Activated T-helper 2 cell treated with anti-CD3 and anti-CD28 coated beads, Interferon-gamma antibody, Interleukin-2, Interleukin-4, amounts not matched to agents 10 μg/mL and 5 μg/mL and 100 μg/mL, durations not matched to agents 14 hours and 24 hours and 36 hours (primary cell): ENCODE measurements at regions not wholly inside any gene's neighbourhood (a gene's known extent, or its start where the extent isn't known, plus 50 kb on each side); places are given as distances from the start of the nearest gene placed in this dataset.

ENCODE experiments used
- DNase-seq: peaks from one replicate; pipeline ENCODE4 v3.0.0; 2021; ENCODE audit warnings: low spot score
- H3K27ac Mint-ChIP-seq: one replicate; pipeline ENCODE4 v1.8.0; 2021; ENCODE audit warnings: mixed read lengths
- H3K27me3 Mint-ChIP-seq: one replicate; pipeline ENCODE4 v1.8.0; 2021; ENCODE audit warnings: low read depth, mixed read lengths
- H3K36me3 Mint-ChIP-seq: one replicate; pipeline ENCODE4 v1.8.0; 2021; ENCODE audit warnings: low read depth, mixed read lengths
- H3K4me1 Mint-ChIP-seq: one replicate; pipeline ENCODE4 v1.8.0; 2021; ENCODE audit warnings: low read depth, mixed read lengths
- H3K4me3 Mint-ChIP-seq: one replicate; pipeline ENCODE4 v1.8.0; 2021; ENCODE audit warnings: low read depth, mild to moderate bottlenecking, moderate library complexity, mixed read lengths
- H3K9me3 Mint-ChIP-seq: one replicate; pipeline ENCODE4 v1.8.0; 2021; ENCODE audit warnings: mixed read lengths
- intact Hi-C: fragments of 100-400 bp; cut with micrococcal nuclease; formaldehyde crosslinking; loops from one replicate; pipeline ENCODE4 v1.15.1; 2023

GRCh38 chr1:30189818-30190500 lies 533.4 kb downstream of the MATN1 start:
- H3K36me3 Mint-ChIP-seq: no peaks in the 10 kb centered on the region
- intact Hi-C loops: no loop called here
- no peak overlapping the region for H3K27ac Mint-ChIP-seq
- DNase-seq: no peak
- no peaks in the 10 kb centered on the region for H3K9me3 Mint-ChIP-seq
- H3K4me1 Mint-ChIP-seq: peaks cover 15% of the 10 kb centered on the region
- no peaks in the 10 kb centered on the region for H3K27me3 Mint-ChIP-seq
- no peak overlapping the region for H3K4me3 Mint-ChIP-seq

GRCh38 chr1:30188999-30189398 lies 534.4 kb downstream of the MATN1 start:
- no peaks in the 10 kb centered on the region for H3K27me3 Mint-ChIP-seq
- H3K9me3 Mint-ChIP-seq: no peaks in the 10 kb centered on the region
- intact Hi-C loops: no loop called here
- no peak overlapping the region for H3K27ac Mint-ChIP-seq
- H3K4me1 Mint-ChIP-seq: peaks cover 15% of the 10 kb centered on the region
- DNase-seq: no peak
- no peaks in the 10 kb centered on the region for H3K36me3 Mint-ChIP-seq
- H3K4me3 Mint-ChIP-seq: no peak overlapping the region

- intact Hi-C loops: no loop called here
- no peaks in the 10 kb centered on the region for H3K27me3 Mint-ChIP-seq
- no peak for DNase-seq
- no peak overlapping the region for H3K4me3 Mint-ChIP-seq
- peaks cover 15% of the 10 kb centered on the region for H3K4me1 Mint-ChIP-seq
- H3K27ac Mint-ChIP-seq: no peak overlapping the region
- H3K9me3 Mint-ChIP-seq: no peaks in the 10 kb centered on the region
- H3K36me3 Mint-ChIP-seq: no peaks in the 10 kb centered on the region
Observed at GRCh38 chr1:30188329-30188728, 535.1 kb downstream of the MATN1 start.

GRCh38 chr1:30187413-30188023 lies 535.9 kb downstream of the MATN1 start:
- DNase-seq: no peak
- H3K27me3 Mint-ChIP-seq: no peaks in the 10 kb centered on the region
- peaks cover 12% of the 10 kb centered on the region for H3K4me1 Mint-ChIP-seq
- H3K4me3 Mint-ChIP-seq: no peak overlapping the region
- no peak overlapping the region for H3K27ac Mint-ChIP-seq
- intact Hi-C loops: no loop called here
- H3K36me3 Mint-ChIP-seq: no peaks in the 10 kb centered on the region
- no peaks in the 10 kb centered on the region for H3K9me3 Mint-ChIP-seq

- DNase-seq: no peak
- H3K4me1 Mint-ChIP-seq: peaks cover 12% of the 10 kb centered on the region
- H3K9me3 Mint-ChIP-seq: no peaks in the 10 kb centered on the region
- intact Hi-C loops: no loop called here
- H3K27me3 Mint-ChIP-seq: no peaks in the 10 kb centered on the region
- no peak overlapping the region for H3K4me3 Mint-ChIP-seq
- H3K27ac Mint-ChIP-seq: no peak overlapping the region
- H3K36me3 Mint-ChIP-seq: no peaks in the 10 kb centered on the region
Observed at GRCh38 chr1:30186586-30186985, 536.8 kb downstream of the MATN1 start.

GRCh38 chr1:30185809-30186208 lies 537.6 kb downstream of the MATN1 start:
- Mint-ChIP-seq H3K27ac (no peak overlapping the region), H3K4me1 (peaks cover 6% of the 10 kb centered on the region), H3K9me3 (no peaks in the 10 kb centered on the region), H3K4me3 (no peak overlapping the region), H3K27me3 (no peaks in the 10 kb centered on the region), H3K36me3 (no peaks in the 10 kb centered on the region)
- intact Hi-C loops: no loop called here
- no peak for DNase-seq

GRCh38 chr1:30185313-30185712 lies 538.1 kb downstream of the MATN1 start:
- Mint-ChIP-seq H3K36me3 (no peaks in the 10 kb centered on the region), H3K9me3 (no peaks in the 10 kb centered on the region), H3K27me3 (no peaks in the 10 kb centered on the region), H3K4me3 (no peak overlapping the region), H3K4me1 (peaks cover 2% of the 10 kb centered on the region), H3K27ac (no peak overlapping the region)
- intact Hi-C loops: no loop called here
- DNase-seq: no peak

GRCh38 chr1:30184393-30185141 lies 538.8 kb downstream of the MATN1 start:
- no peaks in the 10 kb centered on the region for H3K27me3 Mint-ChIP-seq
- no peak for DNase-seq
- no peaks in the 10 kb centered on the region for H3K4me1 Mint-ChIP-seq
- no peaks in the 10 kb centered on the region for H3K36me3 Mint-ChIP-seq
- intact Hi-C loops: no loop called here
- H3K9me3 Mint-ChIP-seq: no peaks in the 10 kb centered on the region
- H3K4me3 Mint-ChIP-seq: no peak overlapping the region
- no peak overlapping the region for H3K27ac Mint-ChIP-seq

- no peaks in the 10 kb centered on the region for H3K4me1 Mint-ChIP-seq
- intact Hi-C loops: no loop called here
- no peaks in the 10 kb centered on the region for H3K9me3 Mint-ChIP-seq
Observed at GRCh38 chr1:30183895-30184294, 539.5 kb downstream of the MATN1 start.

GRCh38 chr1:30183006-30183405 lies 540.4 kb downstream of the MATN1 start:
- H3K4me3 Mint-ChIP-seq: no peak overlapping the region
- no peak for DNase-seq
- peaks cover 1% of the 10 kb centered on the region for H3K27me3 Mint-ChIP-seq
- intact Hi-C loops: no loop called here
- H3K4me1 Mint-ChIP-seq: no peaks in the 10 kb centered on the region
- no peaks in the 10 kb centered on the region for H3K9me3 Mint-ChIP-seq
- H3K36me3 Mint-ChIP-seq: no peaks in the 10 kb centered on the region
- H3K27ac Mint-ChIP-seq: no peak overlapping the region

More at GRCh38 chr1:30183895-30184294, 539.5 kb downstream of the MATN1 start:
- Mint-ChIP-seq H3K27ac (no peak overlapping the region), H3K27me3 (peaks cover 1% of the 10 kb centered on the region), H3K36me3 (no peaks in the 10 kb centered on the region), H3K4me3 (no peak overlapping the region)
- DNase-seq: no peak

- DNase-seq: no peak
- Mint-ChIP-seq H3K27ac (no peak overlapping the region), H3K4me3 (no peak overlapping the region)
Observed at GRCh38 chr1:30179942-30180543, 543.3 kb downstream of the MATN1 start.

GRCh38 chr1:30176477-30176876 lies 546.9 kb downstream of the MATN1 start:
- Mint-ChIP-seq H3K4me1 (no peaks in the 10 kb centered on the region), H3K9me3 (no peaks in the 10 kb centered on the region), H3K36me3 (no peaks in the 10 kb centered on the region), H3K27ac (no peak overlapping the region), H3K27me3 (peaks cover 22% of the 10 kb centered on the region), H3K4me3 (no peak overlapping the region)
- intact Hi-C loops: no loop called here
- no peak for DNase-seq

More at GRCh38 chr1:30179942-30180543, 543.3 kb downstream of the MATN1 start:
- no peaks in the 10 kb centered on the region for H3K36me3 Mint-ChIP-seq
- intact Hi-C loops: no loop called here
- no peaks in the 10 kb centered on the region for H3K9me3 Mint-ChIP-seq
- peaks cover 18% of the 10 kb centered on the region for H3K27me3 Mint-ChIP-seq
- H3K4me1 Mint-ChIP-seq: no peaks in the 10 kb centered on the region

- H3K36me3 Mint-ChIP-seq: no peaks in the 10 kb centered on the region
- intact Hi-C loops: no loop called here
- no peak overlapping the region for H3K4me3 Mint-ChIP-seq
- no peak for DNase-seq
- H3K9me3 Mint-ChIP-seq: no peaks in the 10 kb centered on the region
- no peaks in the 10 kb centered on the region for H3K4me1 Mint-ChIP-seq
- no peak overlapping the region for H3K27ac Mint-ChIP-seq
- peaks cover 23% of the 10 kb centered on the region for H3K27me3 Mint-ChIP-seq
Observed at GRCh38 chr1:30174499-30174898, 548.9 kb downstream of the MATN1 start.
